CD4-positive, alpha-beta T cell treated with Interleukin-12 subunit alpha and Interleukin-12 subunit beta, for 1 hour (primary cell): ENCODE measurements at regions not wholly inside any gene's neighbourhood (a gene's known extent, or its start where the extent isn't known, plus 50 kb on each side); places are given as distances from the start of the nearest gene placed in this dataset.
"Not testable (repeated sequence)": the region's sequence is repeated elsewhere in the genome, so short reads cannot be mapped to it uniquely, and the experiment has no call there.

Source experiments
- DNase-seq: peaks from one replicate; pipeline ENCODE4 v3.0.0-alpha.2; 2020

GRCh38 chr2:48045613-48046012 is 139.3 kb upstream of the FBXO11 start:
- DNase-seq = no peak

- DNase-seq = no peak
Observed at GRCh38 chr2:48048476-48049171, 142.3 kb upstream of the FBXO11 start.

GRCh38 chr2:48049371-48049770 is 143.1 kb upstream of the FBXO11 start:
- no peak for DNase-seq

DNA sequence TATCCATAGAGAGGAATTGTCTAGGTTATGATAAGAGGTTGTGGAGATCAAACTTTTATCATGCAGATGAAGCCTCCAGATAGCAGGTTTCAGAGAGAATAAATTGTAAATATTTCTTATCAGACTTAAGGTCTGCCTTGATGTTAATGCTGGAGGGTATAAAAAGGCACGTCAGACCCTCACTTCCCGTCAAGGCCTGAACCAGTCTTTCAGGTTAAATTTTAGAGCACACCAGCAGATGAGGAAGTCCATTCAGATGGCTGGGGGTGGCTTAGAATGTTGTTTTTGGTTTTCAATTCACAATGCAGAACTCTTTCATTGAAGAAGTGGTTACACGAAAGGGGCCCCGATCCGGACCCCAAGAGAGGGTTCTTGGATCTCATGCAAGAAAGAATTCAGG is 144.4 kb upstream of the FBXO11 start:
- DNase-seq = no peak

- DNase-seq = no peak
Observed at GRCh38 chr2:48059975-48060374, 153.7 kb upstream of the FBXO11 start.

- not testable (repeated sequence) for DNase-seq
Observed at GRCh38 chr2:48061656-48062055, 155.4 kb upstream of the FBXO11 start.

DNA sequence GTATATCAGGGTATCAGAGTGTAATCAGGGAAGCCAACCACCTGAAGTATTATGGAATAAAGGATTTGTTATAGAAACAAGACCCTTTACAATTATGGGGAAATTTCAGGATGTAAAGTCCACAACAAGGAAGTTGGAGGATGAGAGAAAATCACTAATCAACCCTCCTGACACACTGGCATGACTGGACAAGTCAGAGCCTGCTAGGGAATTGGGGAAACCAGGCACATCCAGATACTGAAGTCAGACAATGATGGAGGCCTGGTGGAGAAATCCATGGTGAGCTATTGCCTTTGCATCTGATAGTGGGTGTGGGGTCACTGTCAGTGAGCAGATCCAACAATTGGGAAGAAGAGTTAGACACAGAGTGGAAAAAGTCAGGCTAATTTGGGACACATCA is 158.8 kb upstream of the FBXO11 start:
- DNase-seq = no peak

DNA sequence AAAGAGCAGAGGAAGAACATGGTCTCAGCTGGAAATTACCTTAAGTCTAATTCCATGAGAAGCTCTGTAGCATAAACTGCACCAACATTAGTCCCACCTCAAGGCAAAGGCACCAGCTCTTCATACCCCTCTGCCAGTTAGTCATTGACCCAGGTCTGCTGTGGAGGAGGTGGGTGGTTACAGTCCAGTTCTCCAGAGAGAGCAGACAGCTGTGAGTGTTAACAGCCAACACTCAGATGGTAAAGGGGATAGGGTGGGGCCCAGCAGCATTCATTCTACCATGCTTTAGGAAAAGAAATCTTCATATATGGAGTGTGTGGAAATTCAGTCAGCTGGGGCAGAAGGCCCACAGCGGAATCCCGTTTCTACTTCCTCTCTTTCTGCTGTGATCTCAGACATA is 159.7 kb upstream of the FBXO11 start:
- DNase-seq = no peak

GRCh38 chr2:48069769-48070168 is 163.5 kb upstream of the FBXO11 start:
- DNase-seq = no peak

- no peak for DNase-seq
Observed at GRCh38 chr2:48070415-48070814, 164.1 kb upstream of the FBXO11 start.

- no peak for DNase-seq
Observed at GRCh38 chr2:48072583-48072982, 166.3 kb upstream of the FBXO11 start.

- no peak for DNase-seq
Observed at GRCh38 chr2:48075631-48076030, 169.3 kb upstream of the FBXO11 start.

DNA sequence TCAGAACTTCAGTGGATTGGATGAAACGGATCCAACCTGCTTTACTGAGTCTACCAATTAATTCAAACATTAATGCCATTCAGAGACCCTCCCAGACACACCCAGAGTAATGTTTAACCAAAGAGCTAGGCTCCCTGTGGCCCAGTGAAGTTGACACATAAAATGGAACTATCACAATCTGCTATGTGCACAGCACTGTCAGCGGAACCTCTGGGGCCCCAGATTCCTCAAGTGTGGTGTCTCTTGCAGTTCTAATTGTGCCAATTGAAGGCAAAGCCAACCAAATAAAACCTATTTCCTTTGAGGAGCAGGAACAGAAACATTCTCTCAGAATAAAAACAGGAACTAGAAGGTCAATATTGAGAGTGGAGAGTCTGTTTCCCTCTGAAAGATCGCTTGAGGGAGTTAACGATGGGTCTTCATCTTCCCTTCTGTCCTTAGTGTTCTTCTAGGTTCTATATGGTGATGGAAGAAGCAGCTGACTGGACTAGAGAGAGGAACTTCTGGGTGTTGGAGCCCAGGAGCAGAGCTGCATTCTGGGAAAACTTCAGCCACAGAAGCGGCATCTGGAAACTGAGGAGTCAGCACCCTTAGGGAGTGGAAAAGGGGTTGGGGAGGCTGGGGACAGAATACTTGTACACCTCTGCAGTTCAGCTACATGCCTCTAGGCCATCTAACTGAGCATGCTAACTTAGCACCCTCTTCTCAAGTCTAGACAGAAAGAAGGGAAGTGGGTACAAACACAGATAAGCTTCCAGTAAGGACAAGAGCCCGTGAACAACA is 174.4 kb upstream of the FBXO11 start:
- DNase-seq = no peak

DNA sequence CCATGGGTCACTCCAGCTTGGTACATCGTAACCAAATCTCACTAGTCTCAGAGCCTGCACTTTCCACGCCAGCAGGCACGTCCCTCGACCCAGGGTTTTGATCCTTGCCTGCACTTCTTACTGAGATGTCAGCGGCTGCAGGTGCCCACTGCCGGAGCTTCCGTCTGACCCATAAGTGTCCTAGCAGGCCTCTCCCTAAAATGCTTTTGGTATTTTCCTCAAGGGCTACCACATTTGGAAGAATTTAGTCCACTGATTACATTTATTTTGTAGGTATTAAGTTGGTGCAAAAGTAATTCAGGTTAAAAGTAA is 175.0 kb upstream of the FBXO11 start:
- no peak for DNase-seq

DNA sequence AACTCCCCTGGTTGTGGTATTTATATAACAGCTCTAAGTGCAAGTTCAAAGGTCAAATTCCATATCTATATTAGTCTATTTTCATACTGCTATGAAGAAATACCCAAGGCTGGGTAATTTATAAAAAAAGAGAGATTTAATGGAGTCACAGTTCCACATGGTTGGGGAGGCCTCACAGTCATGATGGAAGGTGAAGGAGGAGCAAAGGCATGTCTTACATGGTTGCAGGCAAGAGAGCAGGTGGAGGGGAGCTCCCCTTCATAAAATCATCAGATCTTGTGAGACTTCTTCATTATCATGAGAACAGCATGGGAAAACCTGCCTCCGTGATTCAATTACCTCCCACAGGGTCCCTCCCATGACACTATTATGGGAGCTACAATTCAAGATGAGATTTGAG is 179.6 kb upstream of the FBXO11 start:
- no peak for DNase-seq

DNA sequence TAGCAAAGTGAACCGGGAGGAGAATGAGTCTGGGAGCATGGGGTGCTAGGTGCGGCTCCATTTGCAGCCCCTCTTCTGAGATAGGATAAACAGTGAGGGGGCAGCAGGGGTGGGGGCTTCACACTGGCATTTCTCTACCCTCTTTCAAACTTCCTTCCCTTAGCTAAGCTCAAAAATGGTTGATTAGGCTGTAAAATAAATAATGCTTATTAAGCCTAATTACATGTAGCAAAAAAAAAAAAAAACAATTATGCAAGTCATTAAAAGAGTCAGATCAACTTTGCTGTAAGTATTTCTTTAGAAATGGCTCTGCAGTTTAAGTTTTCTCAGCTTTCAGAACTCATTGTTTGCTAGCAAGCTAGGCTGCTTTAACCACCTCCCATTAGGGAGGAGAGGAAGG is 182.7 kb upstream of the FBXO11 start:
- no peak for DNase-seq

- no peak for DNase-seq
Observed at GRCh38 chr2:48089644-48090043, 183.3 kb upstream of the FBXO11 start.

DNA sequence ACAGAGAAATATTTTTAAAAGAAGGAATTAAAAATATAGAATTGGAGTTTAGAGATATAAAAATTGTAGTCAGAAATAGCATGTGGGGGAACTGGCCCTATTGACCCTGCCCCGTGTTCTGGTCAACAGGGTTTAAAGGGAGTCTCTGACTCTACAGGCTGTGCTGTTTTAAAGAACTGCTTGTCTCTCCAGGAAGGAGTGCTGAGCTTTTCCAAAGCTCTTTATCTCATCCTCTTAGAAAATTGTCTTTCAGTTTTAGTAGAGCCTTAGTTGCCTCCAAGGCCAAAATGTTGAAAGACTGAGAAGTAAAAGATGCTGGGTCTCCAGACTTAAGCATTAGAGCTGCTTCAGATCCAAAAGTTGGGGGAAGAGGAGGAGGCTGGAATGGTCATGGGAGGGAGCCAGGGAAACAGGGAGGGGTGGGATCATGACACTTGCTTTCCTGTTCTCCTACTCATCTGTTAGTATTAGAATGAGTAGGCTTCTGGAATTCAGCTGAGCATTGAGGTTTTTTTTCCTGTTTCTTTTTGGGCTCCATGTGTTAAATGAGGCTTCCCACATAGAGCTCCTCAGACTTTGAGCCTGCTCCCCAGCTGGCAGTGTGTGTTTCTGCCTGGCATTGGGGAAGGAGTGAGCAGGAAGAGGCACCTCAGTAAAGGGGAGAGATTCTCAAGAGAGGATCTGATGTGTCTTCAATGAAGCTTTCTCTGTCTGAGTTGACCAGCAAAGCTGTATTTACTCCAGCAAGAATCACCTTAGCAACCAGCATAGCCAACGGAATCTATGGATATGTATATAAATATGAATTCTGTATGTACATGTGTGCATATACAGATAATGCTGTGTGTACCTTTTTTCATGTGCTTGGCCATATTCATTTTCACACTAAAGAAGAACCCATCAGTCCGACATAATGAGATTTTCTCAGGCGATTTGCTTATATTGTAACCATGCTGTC is 186.8 kb upstream of the FBXO11 start:
- no peak for DNase-seq

DNA sequence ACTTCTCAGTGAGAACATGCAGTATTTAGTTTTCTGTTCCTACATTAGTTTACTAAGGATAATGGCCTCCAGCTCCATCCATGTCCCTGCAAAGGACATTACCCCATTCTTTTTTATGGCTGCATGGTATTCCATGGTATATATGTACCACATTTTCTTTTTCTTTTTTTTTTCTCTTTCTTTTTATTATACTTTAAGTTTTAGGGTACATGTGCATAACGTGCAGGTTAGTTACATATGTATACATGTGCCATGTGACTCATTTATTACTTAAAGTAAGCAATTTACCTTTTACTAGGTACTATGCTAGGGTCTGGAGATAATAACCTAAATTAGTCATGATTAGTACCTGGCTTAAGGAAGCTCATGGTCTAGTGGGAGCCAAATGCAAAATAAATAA is 190.5 kb upstream of the FBXO11 start:
- not testable (repeated sequence) for DNase-seq

- no peak for DNase-seq
Observed at GRCh38 chr2:48098539-48098938, 192.2 kb upstream of the FBXO11 start.

DNA sequence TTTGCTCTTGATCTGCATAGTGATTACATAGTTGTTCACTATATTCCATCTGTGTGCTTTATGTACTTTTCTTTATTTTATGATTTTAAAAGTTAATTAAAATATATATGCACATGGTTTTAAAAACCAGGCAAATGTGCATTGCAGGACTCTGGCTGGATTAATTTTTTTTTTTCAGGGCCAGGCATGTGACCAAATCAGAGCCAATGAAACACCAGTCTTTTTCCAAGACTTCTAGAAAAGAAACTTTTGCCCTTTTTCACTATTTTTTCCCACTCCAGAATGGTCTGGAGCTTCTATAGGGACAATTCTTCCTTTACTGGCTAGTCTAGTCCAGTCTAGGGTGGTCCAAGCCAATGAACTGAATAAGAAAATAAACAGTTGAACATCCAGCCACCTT is 198.1 kb upstream of the FBXO11 start:
- DNase-seq = no peak

GRCh38 chr2:48105848-48106247 is 199.6 kb upstream of the FBXO11 start:
- no peak for DNase-seq

DNA sequence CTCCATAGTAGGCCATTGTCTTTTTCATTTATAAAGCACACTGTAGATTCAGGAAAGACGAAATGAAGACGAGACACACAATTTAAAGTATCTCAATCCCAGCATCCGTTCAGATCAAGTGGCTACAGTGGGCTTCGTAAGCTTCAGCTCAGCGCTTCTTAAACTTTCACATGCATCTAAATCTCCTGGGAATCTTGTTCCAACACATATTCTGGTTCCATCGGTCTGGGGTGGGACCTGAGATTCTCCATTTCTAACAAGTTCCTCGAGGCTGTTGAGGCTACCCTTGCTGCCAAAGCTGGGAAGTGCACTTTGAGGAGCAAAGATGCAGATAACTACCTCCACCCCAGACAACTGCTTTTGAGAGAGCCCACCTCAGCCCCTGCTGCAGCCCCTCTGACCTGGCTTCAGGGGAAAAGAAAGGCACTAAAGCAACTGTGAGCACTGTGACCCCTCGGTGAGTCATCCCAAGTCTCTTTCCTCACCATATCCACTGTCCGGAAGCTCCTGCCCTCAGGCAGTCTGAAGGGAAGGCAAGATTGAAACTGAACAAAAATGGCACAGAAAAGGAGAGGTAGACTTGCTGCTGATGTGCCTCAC is 201.1 kb upstream of the FBXO11 start:
- no peak for DNase-seq
